HG02610 (cell line): ENCODE measurements at regions not wholly inside any gene's neighbourhood (a gene's known extent, or its start where the extent isn't known, plus 50 kb on each side); places are given as distances from the start of the nearest gene placed in this dataset.
"Not testable (repeated sequence)": the region's sequence is repeated elsewhere in the genome, so short reads cannot be mapped to it uniquely, and the experiment has no call there.

ENCODE experiments used
- ATAC-seq: cut with Tn5 transposase; IDR thresholded peaks from one replicate; pipeline ENCODE4 v1.9.1; 2021; ENCODE audit warnings: mild to moderate bottlenecking, moderate library complexity; ENCODE audit not compliant: unreplicated experiment

DNA sequence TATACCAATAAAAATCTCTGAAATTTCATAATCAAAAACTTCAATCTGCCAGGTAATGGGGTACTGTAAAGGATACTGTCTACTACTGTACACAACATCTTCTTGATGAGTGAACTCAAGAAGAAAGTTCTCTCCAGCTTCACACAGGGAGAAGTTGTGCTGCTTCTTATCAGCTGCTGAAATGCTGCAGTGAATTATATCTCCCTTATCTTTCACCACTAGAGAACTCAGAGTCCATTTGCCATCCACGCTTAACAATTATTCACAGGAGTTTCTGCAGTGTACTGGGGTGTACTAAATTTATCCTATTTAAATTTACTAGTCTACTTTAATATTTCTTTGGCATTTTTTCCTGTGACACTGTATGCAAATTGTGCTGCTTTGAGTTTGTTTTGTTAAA, 384.8 kb downstream of the TFAP2B start:
- ATAC-seq, result no peak

DNA sequence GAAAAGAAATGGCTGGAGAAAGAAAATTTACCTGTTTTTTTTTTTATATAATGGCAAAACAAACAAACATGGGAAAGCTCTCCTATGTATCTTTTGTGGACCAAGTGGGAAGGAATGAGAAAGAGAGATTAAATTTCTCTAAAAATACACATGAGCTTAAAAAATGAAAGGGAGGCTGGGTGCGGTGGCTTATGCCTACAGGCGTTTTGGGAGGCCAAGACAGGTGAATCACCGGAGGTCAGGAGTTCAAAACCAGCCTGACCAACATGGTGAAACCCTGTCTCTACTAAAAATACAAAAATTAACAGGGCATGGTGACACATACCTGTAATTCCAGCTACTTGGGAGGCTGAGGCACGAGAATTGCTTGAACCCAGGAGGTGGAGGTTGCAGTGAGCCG, 388.0 kb downstream of the TFAP2B start:
- not testable (repeated sequence) for ATAC-seq

DNA sequence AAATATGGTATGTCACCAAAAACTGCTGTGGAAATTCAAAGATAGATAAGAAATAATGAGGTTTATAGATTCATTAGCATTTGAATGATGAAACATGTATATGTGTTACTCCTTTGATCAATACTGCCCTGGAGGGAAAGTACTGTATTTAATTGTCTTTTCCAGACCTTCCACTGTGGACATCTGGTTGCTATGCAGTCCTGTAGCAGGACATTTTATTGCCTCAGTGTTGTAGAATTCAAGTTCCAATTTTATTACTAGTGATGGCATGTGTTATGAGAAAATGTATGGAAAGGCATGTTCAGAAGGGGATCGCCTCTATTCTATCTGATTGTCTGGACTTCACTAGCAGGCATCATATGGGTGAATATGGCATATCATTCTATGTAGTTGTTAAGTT, 391.0 kb downstream of the TFAP2B start:
- ATAC-seq, result no peak

DNA sequence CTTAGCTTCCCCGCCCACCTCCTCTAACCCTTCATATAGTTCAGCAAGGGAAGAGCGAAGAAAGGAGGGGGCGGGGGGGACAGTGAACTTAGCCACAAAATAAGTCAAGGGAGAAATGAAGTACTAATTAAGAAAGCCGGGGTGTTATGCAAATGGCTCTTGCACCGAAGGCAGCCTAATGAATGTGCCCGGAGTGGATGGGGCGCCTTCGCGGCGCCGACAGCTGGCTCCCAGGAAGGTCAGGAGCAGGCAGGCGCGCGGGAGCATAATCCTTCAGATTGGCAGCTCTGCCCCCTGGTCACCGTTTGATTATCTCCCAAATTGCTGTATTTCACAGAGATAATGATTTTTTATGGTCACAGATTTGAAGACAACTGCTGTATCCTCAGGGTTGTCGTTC, 395.1 kb downstream of the TFAP2B start:
- ATAC-seq, result no peak

DNA sequence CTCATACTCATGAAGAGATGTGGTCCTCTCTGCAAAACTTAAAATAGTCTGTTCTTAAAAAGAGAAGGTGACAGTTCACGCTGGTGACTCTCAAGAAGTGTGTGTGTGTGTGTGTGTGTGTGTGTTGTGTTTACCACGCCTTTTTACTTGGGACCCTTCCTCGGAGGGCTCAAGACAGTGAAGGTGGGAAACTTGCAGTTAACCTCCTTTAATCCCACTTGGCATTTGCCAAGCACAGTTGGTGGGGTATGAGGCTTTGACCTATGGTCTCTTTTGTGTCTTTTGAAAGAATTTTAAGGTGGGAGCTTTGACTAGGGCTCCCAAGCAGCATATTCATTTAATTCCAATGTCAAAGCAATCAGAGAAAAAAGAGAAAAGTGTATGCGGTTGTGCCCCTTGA, 395.8 kb downstream of the TFAP2B start:
- ATAC-seq, result no peak

DNA sequence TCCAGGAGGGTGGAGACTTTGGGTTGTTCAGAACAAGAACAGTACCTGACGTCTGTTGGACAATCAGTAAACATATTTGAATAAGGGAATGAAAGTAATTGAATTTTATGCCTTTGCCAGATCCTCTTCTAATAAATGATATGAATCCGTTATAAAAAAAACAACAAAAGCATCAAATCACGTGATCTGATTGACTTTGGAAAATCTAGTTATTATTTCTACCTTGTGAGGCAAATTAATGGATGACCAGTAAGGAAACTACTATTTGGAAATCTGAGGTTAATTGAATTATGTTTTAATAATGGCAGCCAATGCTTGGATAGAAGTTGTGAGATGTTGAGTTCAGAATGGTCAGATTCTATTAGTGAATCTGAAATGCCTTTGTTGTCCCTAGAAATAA, 399.5 kb downstream of the TFAP2B start:
- no peak for ATAC-seq

DNA sequence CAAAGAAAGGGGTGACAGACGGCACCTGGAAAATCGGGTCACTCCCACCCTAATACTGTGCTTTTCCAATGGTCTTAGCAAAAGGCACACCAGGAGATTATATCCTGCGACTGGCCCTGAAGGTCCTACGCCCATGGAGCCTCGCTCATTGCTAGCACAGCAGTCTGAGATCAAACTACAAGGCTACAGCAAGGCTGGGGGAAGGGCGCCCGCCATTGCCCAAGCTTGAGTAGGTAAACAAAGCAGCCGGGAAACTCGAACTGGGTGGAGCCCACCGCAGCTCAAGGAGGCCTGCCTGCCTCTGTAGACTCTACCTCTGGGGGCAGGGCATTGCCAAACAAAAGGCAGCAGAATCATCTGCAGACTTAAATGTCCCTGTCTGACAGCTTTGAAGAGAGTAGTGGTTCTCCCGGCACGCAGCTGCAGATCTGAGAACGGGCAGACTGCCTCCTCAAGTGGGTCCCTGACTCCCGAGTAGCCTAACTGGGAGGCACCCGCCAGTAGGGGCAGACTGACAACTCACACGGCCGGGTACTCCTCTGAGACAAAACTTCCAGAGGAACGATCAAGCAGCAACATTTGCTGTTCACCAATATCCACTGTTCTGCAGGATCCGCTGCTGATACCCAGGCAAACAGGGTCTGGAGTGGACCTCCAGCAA, 406.0 kb downstream of the TFAP2B start:
- ATAC-seq, result not testable (repeated sequence)

DNA sequence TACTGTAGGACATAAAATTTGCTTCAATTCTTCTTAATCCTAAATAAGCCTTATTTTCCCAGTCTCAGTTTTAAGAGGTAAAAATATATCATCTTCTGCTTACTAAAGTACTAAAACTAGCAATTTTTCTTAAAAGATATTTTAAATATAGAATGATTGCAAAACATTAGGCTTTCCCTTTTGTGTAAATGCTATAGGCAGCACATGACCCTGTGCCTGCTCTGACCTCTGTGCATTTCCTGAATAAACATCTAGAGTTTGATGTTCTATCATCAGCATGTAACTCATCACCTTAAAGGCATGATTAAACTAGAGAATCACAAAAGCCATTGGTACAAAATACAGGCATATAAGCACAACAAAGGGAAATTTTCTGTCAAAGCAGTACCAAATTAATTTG, 422.7 kb downstream of the TFAP2B start:
- ATAC-seq, result no peak

DNA sequence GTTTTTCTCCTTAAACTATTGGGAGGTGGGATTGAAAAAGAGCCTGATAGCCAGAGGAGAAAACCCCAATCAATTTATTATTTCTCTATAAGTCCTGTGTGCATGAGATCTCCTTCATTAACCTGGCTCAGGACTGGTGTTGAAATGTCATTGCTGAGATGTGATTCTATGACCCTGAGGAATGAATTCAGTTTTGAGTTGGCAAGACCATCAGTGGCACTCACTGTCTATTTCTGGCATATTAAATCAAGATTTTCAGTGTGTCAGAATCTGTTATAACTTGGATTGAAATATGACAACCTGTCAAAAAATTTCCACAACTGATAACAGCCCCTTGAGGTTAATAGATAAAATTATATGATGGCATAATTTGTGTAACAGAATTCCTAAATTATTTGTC, 431.1 kb downstream of the TFAP2B start:
- ATAC-seq, result no peak

DNA sequence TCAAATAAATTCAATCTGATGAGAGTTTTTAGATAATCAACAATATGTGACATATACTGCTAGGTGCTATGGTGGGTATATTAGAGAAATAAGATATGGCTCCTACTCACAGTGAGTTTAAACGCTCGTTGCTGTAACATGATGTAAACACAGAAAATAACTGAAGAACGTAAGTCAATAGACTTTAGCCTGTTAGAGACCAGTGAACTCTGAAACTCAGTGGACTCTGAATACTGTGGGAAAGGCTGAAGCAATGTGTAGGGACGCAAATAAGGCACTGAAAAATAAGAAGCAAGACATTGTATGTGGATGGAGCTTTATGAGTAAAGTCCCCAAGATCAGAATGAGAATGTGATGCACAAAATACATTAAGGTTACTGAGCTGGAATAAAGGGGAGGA, 431.6 kb downstream of the TFAP2B start:
- no peak for ATAC-seq

DNA sequence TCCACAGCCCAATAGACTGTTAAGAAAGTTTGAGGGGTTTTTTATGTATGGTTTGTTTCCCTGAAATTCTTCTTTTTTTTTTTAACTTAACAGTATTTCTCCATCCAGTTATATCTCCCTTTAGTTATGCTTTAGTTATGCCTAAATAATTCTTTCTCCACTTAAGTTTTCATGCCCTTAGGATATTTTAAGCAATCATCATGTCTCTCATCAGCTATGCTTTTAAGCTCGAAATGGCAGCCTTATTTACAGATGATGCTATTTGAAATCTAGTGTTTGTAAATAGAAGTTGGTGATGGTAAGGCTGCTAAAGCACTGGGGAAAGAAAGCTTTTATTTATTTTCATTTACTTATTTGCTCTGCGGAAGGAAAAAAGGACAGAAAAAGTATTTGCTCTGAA, 439.3 kb downstream of the TFAP2B start:
- no peak for ATAC-seq

DNA sequence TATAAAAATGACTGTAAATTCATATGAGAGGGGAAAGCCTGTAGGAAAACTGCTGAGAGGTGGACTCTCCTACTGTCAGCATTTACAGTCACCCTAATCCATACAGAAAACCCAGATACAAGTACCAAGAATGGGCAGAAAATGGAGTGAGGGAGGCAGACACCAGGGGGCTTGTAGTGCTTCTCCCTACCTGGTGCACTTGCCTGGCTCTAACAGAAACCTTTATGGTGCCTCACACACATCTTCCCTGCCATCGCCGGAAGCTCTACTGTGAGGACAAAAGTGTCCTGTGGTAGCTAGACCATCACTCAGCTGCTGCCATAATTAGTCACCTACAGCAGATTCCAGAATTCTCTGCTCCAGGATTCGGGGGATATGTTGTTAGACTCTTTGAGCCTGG, 441.3 kb downstream of the TFAP2B start:
- no peak for ATAC-seq

DNA sequence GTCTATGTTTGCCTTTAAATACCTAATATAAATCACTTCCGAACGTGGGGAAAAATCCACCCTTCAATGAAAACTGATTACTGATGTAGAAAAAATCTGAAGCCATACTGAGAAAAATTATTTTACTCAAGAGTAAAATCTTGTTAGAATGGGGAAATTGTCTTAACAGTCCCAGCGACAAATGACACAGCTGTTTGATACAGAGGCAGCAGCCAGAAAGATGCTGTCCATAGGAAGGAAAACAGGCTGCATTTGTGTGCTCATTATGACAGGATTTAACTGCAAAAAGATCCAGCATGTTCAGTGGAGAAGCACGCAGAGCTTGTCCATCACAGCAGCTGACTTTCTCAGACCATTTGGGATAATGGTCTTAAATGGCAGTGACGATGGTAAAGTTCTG, 443.0 kb downstream of the TFAP2B start:
- ATAC-seq, result no peak

DNA sequence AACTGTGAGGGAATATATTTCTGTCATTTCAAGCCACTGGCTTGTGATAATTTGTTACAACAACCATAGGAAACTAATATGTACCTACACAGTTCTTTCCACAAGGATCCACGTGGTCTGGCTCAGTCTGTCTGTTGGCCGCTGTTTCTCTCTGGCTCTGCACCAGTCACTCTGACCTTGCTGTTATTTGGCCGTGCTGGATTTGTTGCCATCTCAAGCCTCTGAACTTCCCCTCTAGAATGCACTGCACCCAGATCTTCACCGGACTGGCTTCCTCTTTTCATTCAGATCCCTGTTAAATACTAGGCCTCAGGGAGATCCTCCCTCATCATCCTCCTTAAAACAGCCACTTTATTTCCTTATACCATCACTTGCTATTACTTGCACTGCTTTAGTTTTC, 446.8 kb downstream of the TFAP2B start:
- ATAC-seq, result no peak

DNA sequence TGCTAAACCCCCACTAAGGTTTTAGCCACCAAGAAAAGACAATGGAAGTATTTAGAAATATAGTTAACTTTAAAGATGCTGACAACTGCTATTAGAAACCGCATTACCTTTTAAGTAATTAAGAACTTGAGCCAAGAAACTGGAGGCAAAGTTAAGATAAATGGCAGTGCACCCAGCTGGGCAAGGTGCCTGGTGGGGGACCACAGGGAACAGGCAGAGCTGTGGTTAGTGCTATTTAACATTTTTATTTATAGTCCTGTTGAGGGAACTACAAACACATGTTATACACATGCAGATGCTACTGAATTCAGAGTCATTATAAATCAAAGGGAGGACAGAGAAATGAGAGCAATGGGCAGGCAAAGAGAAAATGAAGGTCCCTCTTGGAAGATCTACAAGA, 447.9 kb downstream of the TFAP2B start:
- no peak for ATAC-seq

DNA sequence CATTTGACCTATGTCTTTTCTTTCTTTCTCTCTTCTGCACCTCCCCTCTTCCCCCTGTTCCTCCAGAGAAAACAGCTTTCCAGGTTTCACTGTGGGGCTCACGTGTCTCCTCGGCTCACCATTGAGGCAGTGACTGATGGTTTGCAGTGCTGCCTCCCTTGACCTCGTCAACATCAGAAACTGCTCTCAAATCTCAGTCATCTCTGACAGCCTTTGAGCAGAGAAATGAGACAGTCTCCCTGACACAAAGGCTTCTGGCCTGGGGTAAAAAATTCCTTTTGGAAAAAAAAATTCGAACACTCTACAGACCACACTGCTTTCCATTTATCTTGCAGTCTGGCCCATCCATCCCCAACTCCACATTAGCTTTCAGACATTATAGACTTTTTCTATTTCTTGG, 450.0 kb downstream of the TFAP2B start:
- no peak for ATAC-seq

DNA sequence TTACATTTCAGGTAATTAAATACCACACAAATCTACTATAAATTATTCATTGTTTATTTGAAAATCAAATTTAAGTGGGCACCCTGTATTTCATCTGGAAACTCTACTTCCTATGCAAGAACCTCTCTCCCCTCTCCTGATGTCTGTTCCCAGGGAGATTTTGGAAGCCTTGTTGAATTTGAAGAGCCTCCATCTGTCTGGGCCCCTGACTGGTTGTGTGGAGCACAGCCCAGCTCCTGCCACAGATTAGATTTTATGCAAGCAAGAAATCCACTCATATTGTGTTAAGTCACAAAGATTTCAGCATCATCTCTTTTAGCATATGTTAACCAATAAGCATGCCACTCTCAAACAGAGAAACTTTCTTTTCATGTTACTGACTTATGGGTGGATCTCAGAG, 451.2 kb downstream of the TFAP2B start:
- ATAC-seq, result no peak

DNA sequence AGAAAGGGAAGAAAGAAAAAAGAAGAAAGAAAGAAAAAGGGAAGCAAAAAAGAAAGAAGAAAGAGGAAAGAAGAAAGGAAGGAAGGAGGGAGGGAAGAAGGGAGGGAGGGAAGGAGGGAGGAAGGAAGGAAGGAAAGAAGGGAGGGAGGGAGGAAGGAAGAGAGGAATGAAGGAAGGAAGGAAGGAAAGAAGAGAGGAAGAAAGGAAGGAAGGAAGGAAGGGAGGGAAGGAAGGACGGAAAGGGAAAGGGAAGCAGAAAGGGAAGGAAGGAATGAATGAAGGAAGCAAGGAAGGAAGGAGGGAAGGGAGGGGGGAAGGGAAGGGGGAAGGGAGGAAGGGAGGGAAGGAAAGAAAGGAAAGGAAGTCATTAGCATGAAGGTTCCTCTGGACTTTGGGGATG, 452.9 kb downstream of the TFAP2B start:
- no peak for ATAC-seq

DNA sequence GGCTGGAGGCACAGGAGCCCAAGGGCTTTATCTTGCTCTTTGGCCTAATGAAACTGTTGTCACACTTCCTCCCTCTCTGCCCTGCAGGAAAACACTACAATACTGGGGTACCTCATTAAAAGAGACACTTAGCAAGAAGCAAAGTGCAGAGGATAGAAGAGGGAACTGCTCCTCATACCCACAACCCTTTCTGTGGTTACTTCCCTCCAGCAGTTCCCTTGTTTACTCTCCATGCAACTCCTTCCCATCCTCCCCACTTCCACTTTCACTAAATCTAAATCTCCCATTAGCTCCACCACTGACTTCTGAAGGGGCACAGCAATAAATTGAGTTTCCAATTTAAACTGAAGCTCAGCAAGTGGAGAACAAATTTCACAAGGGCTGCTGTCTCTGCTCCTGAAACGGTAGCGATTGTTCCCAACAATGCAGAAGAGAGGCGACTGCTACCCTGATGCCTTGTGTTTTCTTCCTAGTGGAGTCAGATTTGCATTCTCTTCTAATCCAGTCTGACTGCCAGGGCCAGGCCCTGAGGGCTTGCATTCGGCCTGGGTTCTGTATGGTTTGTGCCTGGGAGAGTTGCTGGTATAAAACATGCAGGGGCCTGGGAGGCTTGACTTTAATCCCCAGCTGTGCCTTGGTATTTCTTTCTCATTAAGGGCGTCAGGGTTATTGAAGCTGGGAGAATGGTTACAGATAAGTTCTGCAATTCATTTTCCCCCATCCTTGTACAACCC, 454.7 kb downstream of the TFAP2B start:
- ATAC-seq, result no peak

DNA sequence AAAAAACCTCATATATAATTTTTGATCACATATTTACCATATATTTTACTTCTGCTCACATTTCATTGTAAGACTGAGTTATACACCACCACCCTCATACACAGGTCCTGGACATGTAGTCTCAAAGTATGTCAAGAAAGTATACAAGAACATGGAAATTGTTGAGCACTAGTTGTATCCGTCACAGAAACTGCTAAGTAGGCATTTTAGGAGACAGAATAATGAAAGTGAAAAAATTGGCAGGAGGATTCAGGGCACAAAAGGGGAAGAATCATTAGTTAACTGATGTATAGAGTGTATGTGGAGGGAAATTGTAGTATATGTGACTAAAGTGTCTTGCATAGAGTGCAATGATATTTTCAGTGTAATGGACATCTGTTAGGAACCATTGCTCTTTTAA, 458.8 kb downstream of the TFAP2B start:
- no peak for ATAC-seq

DNA sequence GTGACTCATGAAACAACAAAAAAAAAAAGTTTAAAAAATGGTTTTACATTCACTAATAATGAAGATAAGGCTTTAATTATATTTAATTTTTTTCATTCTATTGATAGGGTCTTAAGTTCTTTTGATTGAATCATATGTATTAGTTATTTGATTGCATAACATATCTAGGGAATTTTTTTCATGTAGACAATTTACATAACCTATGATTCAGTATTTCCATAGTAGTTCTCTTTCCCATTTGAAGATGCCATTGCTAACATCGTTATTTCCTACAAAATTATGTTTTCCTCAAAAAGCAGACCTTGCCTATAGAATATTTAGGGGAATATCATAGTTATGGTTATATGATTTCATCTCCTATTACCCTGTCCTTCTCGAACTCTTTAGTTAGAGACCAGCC, 463.4 kb downstream of the TFAP2B start:
- no peak for ATAC-seq

DNA sequence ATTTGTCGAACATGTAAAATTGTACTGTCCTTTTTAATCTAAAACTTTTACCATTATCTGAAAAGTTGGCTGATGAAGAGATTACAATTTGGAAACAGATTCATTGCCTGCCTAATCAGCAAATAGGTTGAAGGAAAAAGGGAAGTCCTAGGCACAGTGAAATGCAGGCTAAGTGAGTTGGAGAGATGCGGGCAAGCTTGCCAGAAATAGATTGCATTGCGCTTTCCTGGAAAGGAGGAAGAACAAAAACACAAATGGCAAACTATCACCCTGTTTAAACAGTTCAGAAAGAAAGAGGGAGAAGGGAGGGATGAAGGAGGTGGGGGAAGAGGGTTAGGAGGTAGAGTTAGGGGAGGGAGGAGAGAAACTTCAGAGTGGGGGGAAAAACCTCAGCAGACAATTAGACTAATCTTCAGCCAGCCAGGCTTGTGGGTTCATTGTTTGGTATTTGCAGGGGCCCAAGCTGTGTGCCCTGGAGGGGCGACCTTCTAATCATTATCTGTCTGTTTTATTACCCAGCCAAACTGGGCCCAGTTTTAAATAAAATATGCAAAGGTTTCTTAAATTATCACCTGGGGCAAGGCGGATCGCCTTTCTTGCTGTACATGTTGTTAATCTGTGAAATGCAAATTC, 465.2 kb downstream of the TFAP2B start:
- ATAC-seq, result no peak
